Kidney (tissue), 13 donors: ENCODE measurements at regions not wholly inside any gene's neighbourhood (a gene's known extent, or its start where the extent isn't known, plus 50 kb on each side); places are given as distances from the start of the nearest gene placed in this dataset.

ENCODE experiments used
- DNase-seq, 5 donors: peaks; one replicate each; pipeline ENCODE4 v3.0.0-alpha.2; 2013 to 2020
- FAIRE-seq: peaks from 2 replicates; lab custom pipeline; 2012; peaks lifted over from hg19 to GRCh38; lab: Jason Lieb, UNC
- H3K27ac ChIP-seq, 2 donors: one replicate each; pipeline ENCODE4 v1.7.0; 2013; ENCODE audit warnings: low read depth in 2 of 2, low read length in 2 of 2, inconsistent platforms in 1 of 2
- H3K27me3 ChIP-seq: one replicate; pipeline ENCODE4 v1.7.1; 2013; ENCODE audit warnings: low read length, inconsistent platforms; ENCODE audit not compliant: control insufficient read depth, insufficient read depth
- H3K36me3 ChIP-seq, 3 donors: one replicate each; pipeline versions ENCODE4 v1.7.0 to v1.7.1; 2013; ENCODE audit warnings: low read length in 3 of 3, control low read depth in 1 of 3, inconsistent platforms in 1 of 3; ENCODE audit not compliant: insufficient read depth in 3 of 3, control insufficient read depth in 2 of 3
- H3K4me1 ChIP-seq, 3 donors: one replicate each; pipeline versions ENCODE4 v1.7.0 to v1.7.1; 2013; ENCODE audit warnings: low read length in 3 of 3, inconsistent platforms in 1 of 3, low read depth in 1 of 3; ENCODE audit not compliant: control insufficient read depth in 2 of 3, insufficient read depth in 2 of 3
- H3K4me3 ChIP-seq, 3 donors: one replicate each; pipeline versions ENCODE4 v1.7.0 to v1.8.1; 2013; ENCODE audit warnings: low read length in 3 of 3, control low read depth in 1 of 3, inconsistent platforms in 1 of 3
- H3K9ac ChIP-seq, 3 donors: one replicate each; pipeline versions ENCODE4 v1.7.0 to v1.7.1; 2013; ENCODE audit warnings: low read length in 3 of 3, control low read depth in 1 of 3, inconsistent platforms in 1 of 3
- H3K9me3 ChIP-seq, 3 donors: one replicate each; pipeline versions ENCODE4 v1.7.0 to v1.7.1; 2013; ENCODE audit warnings: low read length in 3 of 3, control low read depth in 1 of 3, inconsistent platforms in 1 of 3; ENCODE audit not compliant: control insufficient read depth in 2 of 3, insufficient read depth in 1 of 3
- CTCF ChIP-seq: IDR thresholded peaks from 3 replicates; pipeline ENCODE4 v1.5.1; 2012; ENCODE audit warnings: mild to moderate bottlenecking, moderate library complexity, borderline replicate concordance; ENCODE audit not compliant: insufficient read depth; ENCODE audit errors: extremely low read depth
- intact Hi-C: fragments of 100-400 bp; cut with DNase I; formaldehyde crosslinking; loops from one replicate; pipeline ENCODE4 v1.11.1; 2022
- donor health status: control.
- donor health status: control.
- donor health status: control.
- donor health status: control.
- donor health status: control.
- donor health status: DM: yes; HTN: yes; CAD: no.
- donor health status: Normal renal cell carcinoma (clear cell type).

- Histone ChIP-seq H3K9ac (no peak overlapping the region), H3K4me3 (no peak overlapping the region), H3K27me3 (no peaks in the 10 kb centered on the region), H3K27ac (no peak overlapping the region), H3K36me3 (no peaks in the 10 kb centered on the region), H3K4me1 (no peaks in the 10 kb centered on the region), H3K9me3 (no peaks in the 10 kb centered on the region)
- intact Hi-C loops, result no loop called here
- DNase-seq (no peak), FAIRE-seq (no peak)
- TF ChIP-seq CTCF, result no peak
These were observed 141.6 kb downstream of the PCDH18 start for GRCh38 chr4:137390707-137391106.

GRCh38 chr4:137389911-137390520 is 142.3 kb downstream of the PCDH18 start:
- no peak for FAIRE-seq
- Histone ChIP-seq H3K27ac (no peak overlapping the region), H3K4me1 (no peaks in the 10 kb centered on the region), H3K9ac (no peak overlapping the region), H3K27me3 (no peaks in the 10 kb centered on the region), H3K9me3 (no peaks in the 10 kb centered on the region), H3K36me3 (no peaks in the 10 kb centered on the region), H3K4me3 (no peak overlapping the region)
- peak in 1 of 5 donors; percentile 16 for DNase-seq
- intact Hi-C loops, result no loop called here
- no peak for TF ChIP-seq CTCF

GRCh38 chr4:137387924-137388323 is 144.4 kb downstream of the PCDH18 start:
- H3K9ac ChIP-seq, result no peak overlapping the region
- no peak overlapping the region for H3K4me3 ChIP-seq
- no peaks in the 10 kb centered on the region for H3K9me3 ChIP-seq
- no peaks in the 10 kb centered on the region for H3K36me3 ChIP-seq
- DNase-seq, result no peak
- no peaks in the 10 kb centered on the region for H3K4me1 ChIP-seq
- no peaks in the 10 kb centered on the region for H3K27me3 ChIP-seq
- intact Hi-C loops, result no loop called here
- H3K27ac ChIP-seq, result no peak overlapping the region
- no peak for TF ChIP-seq CTCF
- FAIRE-seq, result no peak

GRCh38 chr4:137384476-137384875 is 147.8 kb downstream of the PCDH18 start:
- H3K9me3 ChIP-seq, result no peaks in the 10 kb centered on the region
- no peak overlapping the region for H3K9ac ChIP-seq
- FAIRE-seq (no peak), DNase-seq (no peak)
- no peaks in the 10 kb centered on the region for H3K36me3 ChIP-seq
- H3K27me3 ChIP-seq, result no peaks in the 10 kb centered on the region
- H3K27ac ChIP-seq, result no peak overlapping the region
- no peak for TF ChIP-seq CTCF
- no peak overlapping the region for H3K4me3 ChIP-seq
- no peaks in the 10 kb centered on the region for H3K4me1 ChIP-seq
- intact Hi-C loops, result no loop called here
